C4-2B (cell line): ENCODE measurements at regions not wholly inside any gene's neighbourhood (a gene's known extent, or its start where the extent isn't known, plus 50 kb on each side); places are given as distances from the start of the nearest gene placed in this dataset.
A peak's percentile ranks its signal among the peaks of the same experiment; 100 is the strongest.

Experiments
- H3K27ac ChIP-seq: fragments of 450-650 bp; 2 replicates; pipeline ENCODE4 v1.5.1; 2017
- ZFX ChIP-seq: fragments of 450-650 bp; IDR thresholded peaks from 2 replicates; pipeline ENCODE4 v1.6.1; 2017
- TF ChIP-seq, protein P1 (sequence below): fragments of 450-650 bp; conservative IDR thresholded peaks from 2 replicates; pipeline ENCODE4 v1.5.1; 2017; ENCODE audit warnings: mild to moderate bottlenecking

DNA sequence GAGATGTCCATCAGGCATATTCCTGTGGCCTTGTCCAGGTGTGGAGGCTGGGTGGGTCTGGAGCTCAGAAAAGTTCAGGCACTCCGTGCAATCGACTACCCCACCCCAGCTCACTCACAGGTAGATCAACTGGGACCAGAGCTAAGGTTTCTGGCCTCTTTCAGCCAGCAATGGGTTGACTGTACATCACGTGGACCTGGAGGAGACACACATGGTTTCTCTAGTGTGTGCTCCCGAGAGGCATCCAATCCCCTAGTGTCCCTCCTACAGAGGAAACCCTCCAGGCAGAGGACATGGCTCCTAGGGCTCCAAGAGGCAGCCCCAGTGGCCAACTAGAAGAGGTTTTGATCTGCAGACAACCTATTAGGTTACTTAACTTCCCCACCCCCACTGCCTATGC is 119.5 kb upstream of the RGS6 start:
- no peak overlapping the region for H3K27ac ChIP-seq
- TF ChIP-seq, protein P1, sequence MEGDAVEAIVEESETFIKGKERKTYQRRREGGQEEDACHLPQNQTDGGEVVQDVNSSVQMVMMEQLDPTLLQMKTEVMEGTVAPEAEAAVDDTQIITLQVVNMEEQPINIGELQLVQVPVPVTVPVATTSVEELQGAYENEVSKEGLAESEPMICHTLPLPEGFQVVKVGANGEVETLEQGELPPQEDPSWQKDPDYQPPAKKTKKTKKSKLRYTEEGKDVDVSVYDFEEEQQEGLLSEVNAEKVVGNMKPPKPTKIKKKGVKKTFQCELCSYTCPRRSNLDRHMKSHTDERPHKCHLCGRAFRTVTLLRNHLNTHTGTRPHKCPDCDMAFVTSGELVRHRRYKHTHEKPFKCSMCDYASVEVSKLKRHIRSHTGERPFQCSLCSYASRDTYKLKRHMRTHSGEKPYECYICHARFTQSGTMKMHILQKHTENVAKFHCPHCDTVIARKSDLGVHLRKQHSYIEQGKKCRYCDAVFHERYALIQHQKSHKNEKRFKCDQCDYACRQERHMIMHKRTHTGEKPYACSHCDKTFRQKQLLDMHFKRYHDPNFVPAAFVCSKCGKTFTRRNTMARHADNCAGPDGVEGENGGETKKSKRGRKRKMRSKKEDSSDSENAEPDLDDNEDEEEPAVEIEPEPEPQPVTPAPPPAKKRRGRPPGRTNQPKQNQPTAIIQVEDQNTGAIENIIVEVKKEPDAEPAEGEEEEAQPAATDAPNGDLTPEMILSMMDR = no peak
- no peak for TF ChIP-seq ZFX

DNA sequence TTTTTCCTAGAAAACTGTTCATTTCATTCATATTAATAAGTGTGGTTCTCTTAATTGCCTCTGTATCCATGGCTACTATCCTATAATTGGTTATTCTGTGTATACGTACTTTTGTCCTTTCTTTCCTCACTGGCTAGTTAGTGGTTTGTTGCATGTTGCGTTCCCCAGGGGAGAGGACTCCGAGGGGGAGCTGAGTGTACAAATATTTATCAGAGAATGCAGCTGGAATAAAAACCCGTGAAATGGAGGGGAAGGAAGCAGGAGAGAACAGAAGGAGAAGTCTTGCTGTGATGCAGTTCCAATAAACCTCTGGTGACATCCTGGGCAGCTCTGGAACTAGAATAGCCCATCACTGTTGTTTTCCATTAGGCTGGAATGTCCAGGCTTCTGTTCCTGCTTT is 117.1 kb upstream of the RGS6 start:
- H3K27ac ChIP-seq = no peak overlapping the region
- TF ChIP-seq, protein P1 = no peak
- no peak for TF ChIP-seq ZFX

DNA sequence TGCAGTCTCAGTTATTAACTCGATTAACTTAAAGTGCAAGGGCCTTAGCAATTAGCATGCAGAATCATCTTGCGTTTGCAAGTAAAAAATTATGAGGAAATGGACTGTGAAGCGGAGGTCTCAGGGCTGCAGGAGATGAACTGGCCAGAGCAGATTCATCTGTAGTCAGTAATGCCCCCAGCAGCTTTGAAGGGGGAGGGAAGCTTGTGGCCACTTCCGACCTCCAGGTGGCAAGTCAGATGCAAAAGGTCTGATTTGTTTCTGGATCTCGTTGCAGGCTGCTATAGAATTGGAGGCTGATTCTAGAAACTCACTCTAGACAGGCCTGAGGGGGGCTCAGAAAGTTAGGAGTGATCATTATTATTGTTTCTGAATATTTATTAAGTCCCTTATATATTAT is 107.4 kb upstream of the RGS6 start:
- TF ChIP-seq ZFX = no peak
- TF ChIP-seq, protein P1 = no peak

GRCh38 chr14:71833476-71833875 is 98.8 kb upstream of the RGS6 start:
- no peak overlapping the region for H3K27ac ChIP-seq
- no peak for TF ChIP-seq ZFX
- TF ChIP-seq, protein P1 = no peak

More for the DNA sequence above, 107.4 kb upstream of the RGS6 start:
- no peak overlapping the region for H3K27ac ChIP-seq

GRCh38 chr14:71834284-71835204 is 97.7 kb upstream of the RGS6 start:
- H3K27ac ChIP-seq = no peak overlapping the region
- TF ChIP-seq, protein P1 = no peak
- TF ChIP-seq ZFX = no peak

GRCh38 chr14:71852181-71852580 is 80.0 kb upstream of the RGS6 start:
- TF ChIP-seq, protein P1 = no peak
- TF ChIP-seq ZFX = no peak
- H3K27ac ChIP-seq = no peak overlapping the region

- H3K27ac ChIP-seq = no peak overlapping the region
- TF ChIP-seq, protein P1 = peak; percentile 91
- TF ChIP-seq ZFX = no peak
These were observed 76.7 kb upstream of the RGS6 start for GRCh38 chr14:71855399-71856036.
